Activated naive CD8-positive, alpha-beta T cell treated with anti-CD3 and anti-CD28 coated beads, Interleukin-2, amount 50 U/mL, for 24 hours (primary cell): ENCODE measurements at regions not wholly inside any gene's neighbourhood (a gene's known extent, or its start where the extent isn't known, plus 50 kb on each side); places are given as distances from the start of the nearest gene placed in this dataset.

Source experiments
- ATAC-seq: fragments of 150-1000 bp; cut with Tn5 transposase; one replicate; pipeline ENCODE4 v1.10.0; 2021
- DNase-seq: peaks from one replicate; pipeline ENCODE4 v3.0.0; 2021
- H3K27ac Mint-ChIP-seq: one replicate; pipeline ENCODE4 v1.8.0; 2021; ENCODE audit warnings: mild to moderate bottlenecking, mixed read lengths
- H3K27me3 Mint-ChIP-seq: one replicate; pipeline ENCODE4 v1.8.0; 2021; ENCODE audit warnings: mixed read lengths
- H3K36me3 Mint-ChIP-seq: one replicate; pipeline ENCODE4 v1.8.0; 2021; ENCODE audit warnings: low read depth, mixed read lengths
- H3K4me1 Mint-ChIP-seq: one replicate; pipeline ENCODE4 v1.8.0; 2021; ENCODE audit warnings: mixed read lengths
- H3K4me3 Mint-ChIP-seq: one replicate; pipeline ENCODE4 v1.8.0; 2021; ENCODE audit warnings: mild to moderate bottlenecking, moderate library complexity, mixed read lengths
- H3K9me3 Mint-ChIP-seq: one replicate; pipeline ENCODE4 v1.8.0; 2021; ENCODE audit warnings: mixed read lengths

GRCh38 chrX:137313627-137314026, 252.3 kb upstream of the ZIC3 start:
- ATAC-seq = peak; percentile 82

GRCh38 chrX:137305404-137305803, 260.5 kb upstream of the ZIC3 start:
- Mint-ChIP-seq H3K27ac (no peak overlapping the region), H3K27me3 (no peaks in the 10 kb centered on the region), H3K4me3 (no peak overlapping the region), H3K36me3 (no peaks in the 10 kb centered on the region), H3K4me1 (no peaks in the 10 kb centered on the region), H3K9me3 (peaks cover 4% of the 10 kb centered on the region)
- ATAC-seq (no peak), DNase-seq (no peak)

More at GRCh38 chrX:137313627-137314026, 252.3 kb upstream of the ZIC3 start:
- Mint-ChIP-seq H3K36me3 (peaks cover 1% of the 10 kb centered on the region), H3K27me3 (no peaks in the 10 kb centered on the region), H3K4me3 (no peak overlapping the region), H3K4me1 (no peaks in the 10 kb centered on the region), H3K27ac (no peak overlapping the region), H3K9me3 (no peaks in the 10 kb centered on the region)
- DNase-seq = peak; percentile 1

- Mint-ChIP-seq H3K27me3 (no peaks in the 10 kb centered on the region), H3K27ac (no peak overlapping the region), H3K4me1 (no peaks in the 10 kb centered on the region), H3K9me3 (no peaks in the 10 kb centered on the region), H3K4me3 (no peak overlapping the region), H3K36me3 (no peaks in the 10 kb centered on the region)
- DNase-seq = no peak
- ATAC-seq = no peak
Measured at GRCh38 chrX:137297167-137297566, 263.4 kb upstream of the GPR101 start.

GRCh38 chrX:137290011-137290410, 256.2 kb upstream of the GPR101 start:
- Mint-ChIP-seq H3K4me1 (no peaks in the 10 kb centered on the region), H3K36me3 (no peaks in the 10 kb centered on the region), H3K27ac (no peak overlapping the region), H3K27me3 (no peaks in the 10 kb centered on the region), H3K9me3 (no peaks in the 10 kb centered on the region), H3K4me3 (no peak overlapping the region)
- DNase-seq (no peak), ATAC-seq (no peak)

- Mint-ChIP-seq H3K36me3 (no peaks in the 10 kb centered on the region), H3K9me3 (no peaks in the 10 kb centered on the region), H3K27me3 (no peaks in the 10 kb centered on the region), H3K4me3 (no peak overlapping the region), H3K27ac (no peak overlapping the region), H3K4me1 (no peaks in the 10 kb centered on the region)
- ATAC-seq = no peak
- DNase-seq = no peak
Measured at GRCh38 chrX:137287191-137287590, 253.4 kb upstream of the GPR101 start.

GRCh38 chrX:137286423-137286822, 252.6 kb upstream of the GPR101 start:
- Mint-ChIP-seq H3K27ac (no peak overlapping the region), H3K9me3 (no peaks in the 10 kb centered on the region), H3K36me3 (no peaks in the 10 kb centered on the region), H3K27me3 (no peaks in the 10 kb centered on the region), H3K4me1 (no peaks in the 10 kb centered on the region), H3K4me3 (no peak overlapping the region)
- ATAC-seq (no peak), DNase-seq (no peak)

- no peak for ATAC-seq
- DNase-seq = no peak
- Mint-ChIP-seq H3K27ac (no peak overlapping the region), H3K36me3 (no peaks in the 10 kb centered on the region), H3K9me3 (no peaks in the 10 kb centered on the region), H3K4me1 (no peaks in the 10 kb centered on the region), H3K27me3 (no peaks in the 10 kb centered on the region), H3K4me3 (no peak overlapping the region)
Measured at GRCh38 chrX:137278825-137279224, 245.0 kb upstream of the GPR101 start.

- ATAC-seq = no peak
- Mint-ChIP-seq H3K27ac (no peak overlapping the region), H3K27me3 (no peaks in the 10 kb centered on the region), H3K4me1 (no peaks in the 10 kb centered on the region), H3K4me3 (no peak overlapping the region), H3K36me3 (no peaks in the 10 kb centered on the region), H3K9me3 (no peaks in the 10 kb centered on the region)
- DNase-seq = no peak
Measured at GRCh38 chrX:137263374-137263773, 229.6 kb upstream of the GPR101 start.

- H3K27ac Mint-ChIP-seq = no peak overlapping the region
Measured at GRCh38 chrX:137245183-137245582, 211.4 kb upstream of the GPR101 start.

GRCh38 chrX:137236837-137237236, 203.0 kb upstream of the GPR101 start:
- no peaks in the 10 kb centered on the region for H3K36me3 Mint-ChIP-seq
- H3K4me1 Mint-ChIP-seq = peaks cover 16% of the 10 kb centered on the region
- DNase-seq = no peak
- H3K27me3 Mint-ChIP-seq = no peaks in the 10 kb centered on the region
- H3K4me3 Mint-ChIP-seq = no peak overlapping the region
- no peaks in the 10 kb centered on the region for H3K9me3 Mint-ChIP-seq
- no peak overlapping the region for H3K27ac Mint-ChIP-seq
- no peak for ATAC-seq

More at GRCh38 chrX:137245183-137245582, 211.4 kb upstream of the GPR101 start:
- H3K4me1 Mint-ChIP-seq = no peaks in the 10 kb centered on the region
- DNase-seq = no peak
- no peaks in the 10 kb centered on the region for H3K36me3 Mint-ChIP-seq
- H3K27me3 Mint-ChIP-seq = no peaks in the 10 kb centered on the region
- no peaks in the 10 kb centered on the region for H3K9me3 Mint-ChIP-seq
- ATAC-seq = no peak
- no peak overlapping the region for H3K4me3 Mint-ChIP-seq

- Mint-ChIP-seq H3K27me3 (no peaks in the 10 kb centered on the region), H3K4me3 (no peak overlapping the region), H3K36me3 (no peaks in the 10 kb centered on the region), H3K4me1 (peaks cover 16% of the 10 kb centered on the region), H3K9me3 (no peaks in the 10 kb centered on the region), H3K27ac (no peak overlapping the region)
- ATAC-seq (no peak), DNase-seq (no peak)
Measured at GRCh38 chrX:137234651-137235402, 201.0 kb upstream of the GPR101 start.

GRCh38 chrX:137233478-137233877, 199.7 kb upstream of the GPR101 start:
- Mint-ChIP-seq H3K36me3 (no peaks in the 10 kb centered on the region), H3K27ac (no peak overlapping the region), H3K27me3 (no peaks in the 10 kb centered on the region), H3K9me3 (no peaks in the 10 kb centered on the region), H3K4me3 (no peak overlapping the region), H3K4me1 (peaks cover 16% of the 10 kb centered on the region)
- ATAC-seq = no peak
- no peak for DNase-seq

GRCh38 chrX:137227151-137227550, 193.4 kb upstream of the GPR101 start:
- H3K4me1 Mint-ChIP-seq = no peaks in the 10 kb centered on the region
- H3K36me3 Mint-ChIP-seq = no peaks in the 10 kb centered on the region
- DNase-seq (no peak), ATAC-seq (no peak)
- no peaks in the 10 kb centered on the region for H3K27me3 Mint-ChIP-seq
- no peak overlapping the region for H3K27ac Mint-ChIP-seq
- H3K9me3 Mint-ChIP-seq = peaks cover 7% of the 10 kb centered on the region
- no peak overlapping the region for H3K4me3 Mint-ChIP-seq

GRCh38 chrX:137215467-137215866, 181.7 kb upstream of the GPR101 start:
- no peak overlapping the region for H3K4me3 Mint-ChIP-seq
- ATAC-seq = no peak
- no peak for DNase-seq
- no peaks in the 10 kb centered on the region for H3K27me3 Mint-ChIP-seq
- no peaks in the 10 kb centered on the region for H3K36me3 Mint-ChIP-seq
- no peaks in the 10 kb centered on the region for H3K9me3 Mint-ChIP-seq
- no peaks in the 10 kb centered on the region for H3K4me1 Mint-ChIP-seq
- no peak overlapping the region for H3K27ac Mint-ChIP-seq

- no peaks in the 10 kb centered on the region for H3K27me3 Mint-ChIP-seq
- no peak for DNase-seq
- peaks cover 4% of the 10 kb centered on the region for H3K9me3 Mint-ChIP-seq
- no peak overlapping the region for H3K27ac Mint-ChIP-seq
- no peaks in the 10 kb centered on the region for H3K4me1 Mint-ChIP-seq
- ATAC-seq = no peak
- no peaks in the 10 kb centered on the region for H3K36me3 Mint-ChIP-seq
- no peak overlapping the region for H3K4me3 Mint-ChIP-seq
Measured at GRCh38 chrX:137212078-137212632, 178.4 kb upstream of the GPR101 start.
